ENCODE measurements at regions not wholly inside any gene's neighbourhood (a gene's known extent, or its start where the extent isn't known, plus 50 kb on each side); places are given as distances from the start of the nearest gene placed in this dataset.
A peak's percentile ranks its signal among the peaks of the same experiment; 100 is the strongest.
"Not testable (repeated sequence)": the region's sequence is repeated elsewhere in the genome, so short reads cannot be mapped to it uniquely, and the experiment has no call there.

DNA sequence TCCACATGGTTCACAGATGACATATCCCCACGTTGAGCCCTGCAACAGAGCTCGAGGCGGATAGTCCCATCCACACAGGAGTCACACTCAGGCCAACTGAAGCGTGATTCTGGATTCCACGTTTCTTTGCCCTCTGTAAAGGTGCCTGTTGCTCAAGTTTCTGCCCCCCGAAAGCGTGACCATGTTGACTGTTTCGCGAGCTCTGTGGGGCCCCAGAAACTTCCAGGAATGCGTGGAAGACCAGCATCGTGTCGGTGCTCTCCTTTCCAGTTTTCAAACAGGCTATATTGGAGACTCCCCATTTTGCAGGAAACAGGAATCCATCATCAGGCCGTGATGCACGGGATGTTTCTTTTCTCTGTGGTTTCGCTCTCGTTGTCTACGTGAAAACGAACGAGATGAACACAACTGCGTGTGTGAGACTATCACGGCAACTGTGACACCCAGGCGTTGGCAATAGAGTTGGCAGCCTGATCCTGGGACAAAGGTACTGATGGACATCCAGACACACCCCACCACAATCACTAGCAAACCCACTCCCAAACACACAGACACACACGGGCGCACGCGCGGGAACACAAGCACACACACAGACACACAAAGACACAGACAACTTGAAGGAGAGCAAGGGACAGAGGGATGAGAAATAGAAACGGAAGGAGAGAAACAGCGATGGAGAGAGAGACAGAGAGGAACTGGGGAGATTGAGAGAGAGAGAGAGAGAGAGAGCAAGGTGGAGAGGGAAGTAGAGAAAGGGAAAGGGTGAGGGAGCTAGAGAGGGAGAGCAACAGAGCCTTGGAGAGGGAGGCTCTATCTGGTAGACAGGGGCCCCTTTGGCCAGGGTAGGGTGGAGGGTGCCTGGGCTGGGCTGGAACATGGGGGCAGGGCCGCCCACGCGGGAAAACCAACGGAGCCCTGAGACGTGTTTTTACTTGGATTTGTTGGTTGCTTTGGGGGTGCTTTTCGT lies 1609.3 kb downstream of the SPATA31A7 start:
- peak; percentile 38 to 57 for DNase-seq

DNA sequence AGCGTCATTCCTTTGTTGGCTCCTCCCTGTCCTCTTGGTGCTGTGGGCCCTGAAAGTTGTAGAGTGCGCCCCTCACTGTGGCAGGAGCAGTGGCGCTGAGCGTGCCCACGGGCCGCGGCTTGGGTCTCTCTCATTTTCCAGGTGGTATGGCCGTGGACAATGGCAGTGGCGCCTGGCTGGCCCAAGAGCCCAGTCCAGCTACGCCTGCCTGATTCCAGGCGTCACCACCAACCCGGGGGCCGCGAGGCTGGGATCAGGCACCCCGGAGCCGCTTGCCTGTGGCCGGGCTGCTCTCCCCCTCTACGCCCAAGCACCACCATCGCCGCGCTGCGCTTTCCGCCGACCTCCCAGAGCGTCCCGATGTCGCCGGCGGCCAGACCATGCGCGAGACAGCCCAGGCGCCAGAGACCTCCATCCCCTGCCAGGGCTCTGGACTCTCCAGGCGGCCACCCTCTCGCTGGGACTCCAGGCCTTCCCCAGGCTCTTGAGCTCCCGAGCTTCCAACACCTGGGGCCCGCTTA lies 1610.1 kb downstream of the SPATA31A7 start:
- DNase-seq: peak in 1 of 2 donors; percentile 32

- peak; percentile 29 to 44 for DNase-seq
These were observed 1610.9 kb downstream of the SPATA31A7 start for GRCh38 chr9:62800451-62801371.

DNA sequence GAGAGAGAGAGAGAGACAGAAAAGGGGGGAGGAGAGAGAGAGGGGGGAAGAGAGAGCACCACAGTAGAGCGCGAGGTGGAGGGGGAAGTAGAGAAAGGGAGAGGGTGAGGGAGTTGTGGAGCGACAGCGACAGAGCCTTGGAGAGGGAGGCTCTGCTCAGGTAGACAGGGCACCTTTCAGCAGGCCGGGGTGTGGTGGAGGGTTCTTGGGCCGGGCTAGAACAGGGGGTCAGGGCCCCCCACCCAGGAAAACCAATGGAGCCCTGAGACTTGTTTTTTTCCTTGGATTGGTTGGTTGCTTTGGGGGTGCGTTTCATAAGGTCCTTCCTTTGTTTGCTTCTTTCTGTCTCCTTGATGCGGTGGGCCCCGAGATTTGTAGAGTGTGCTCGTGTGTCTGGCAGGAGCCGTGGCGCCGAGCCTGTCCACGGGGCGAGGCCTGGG lies 1611.6 kb downstream of the SPATA31A7 start:
- peak in 1 of 2 donors; percentile 49 for DNase-seq

DNA sequence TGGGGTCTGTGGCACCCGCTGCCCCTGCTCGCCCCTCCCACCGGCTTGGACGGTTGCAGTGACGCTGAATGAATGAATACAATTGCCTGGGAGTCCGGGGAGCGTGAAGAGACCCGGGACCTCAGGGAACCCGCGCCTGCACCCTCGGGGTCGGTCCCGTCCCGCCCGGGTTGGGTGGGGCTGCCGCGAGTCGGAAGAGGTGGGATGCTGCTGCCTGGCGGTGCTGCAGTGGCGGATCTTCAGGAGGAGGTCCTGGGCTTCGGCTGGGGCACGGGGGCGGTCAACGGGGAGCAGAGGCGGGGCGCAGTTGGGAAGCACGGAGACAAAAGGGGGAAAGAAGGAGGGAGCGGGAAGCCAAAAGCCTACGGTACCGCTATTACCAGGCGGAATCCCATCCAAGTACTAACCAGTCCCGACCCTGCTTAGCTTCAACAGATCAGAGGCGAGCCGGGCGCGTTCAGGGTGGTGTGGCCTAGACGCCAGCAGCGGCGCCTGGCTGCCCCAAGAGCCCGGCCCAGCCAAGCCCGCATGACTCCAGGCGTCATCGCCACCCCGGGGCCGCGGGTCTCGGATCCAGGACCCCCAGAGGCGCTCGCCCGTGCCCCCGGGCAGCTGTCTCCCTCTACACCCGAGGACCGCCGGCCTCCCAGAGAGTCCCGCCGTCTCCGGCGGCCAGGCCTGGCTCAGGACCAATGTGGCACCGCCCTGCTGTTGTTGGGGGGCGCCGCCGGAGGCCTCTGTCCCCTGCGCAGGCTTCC lies 1612.3 kb downstream of the SPATA31A7 start:
- peak; percentile 75 to 81 for DNase-seq

DNA sequence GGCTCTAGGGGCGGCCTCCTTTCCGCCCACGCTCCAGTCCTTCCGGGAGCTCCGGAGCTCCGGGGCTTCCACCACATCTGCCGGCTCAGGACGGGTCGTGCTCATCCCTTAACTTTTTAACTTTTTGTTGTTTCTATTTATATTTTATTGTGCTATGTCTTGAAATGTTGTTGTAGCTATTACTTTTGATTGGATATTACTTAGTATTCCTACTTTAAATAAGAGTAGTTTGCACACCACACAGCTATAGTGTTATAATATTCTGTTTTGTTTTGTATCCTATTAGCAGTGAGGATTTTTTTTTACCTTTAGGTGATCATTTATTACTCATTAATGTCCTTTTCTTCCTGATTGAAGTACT lies 1612.9 kb downstream of the SPATA31A7 start:
- not testable (repeated sequence) for DNase-seq

GRCh38 chr9:62803099-62803498 lies 1613.3 kb downstream of the SPATA31A7 start:
- not testable (repeated sequence) for DNase-seq

DNA sequence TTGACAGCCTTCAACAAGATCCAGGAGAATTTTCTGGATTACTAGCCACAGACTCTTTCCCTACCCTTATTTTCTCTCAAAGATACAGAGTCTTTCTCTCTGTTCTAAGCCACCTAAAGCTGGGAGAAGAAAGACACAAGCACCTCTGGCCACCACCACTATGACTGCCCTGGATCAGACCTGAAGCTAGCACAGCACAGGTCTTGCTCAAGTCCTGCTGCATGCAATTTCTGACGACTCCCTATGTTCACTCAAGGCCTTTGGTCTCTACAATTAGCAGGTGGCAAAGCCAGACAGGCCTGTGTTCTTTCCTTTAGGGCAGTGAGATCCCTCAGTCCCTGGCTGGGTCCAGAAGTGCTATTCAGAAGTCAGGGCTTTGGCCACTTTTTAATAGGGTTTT lies 1614.5 kb downstream of the SPATA31A7 start:
- not testable (repeated sequence) for DNase-seq

GRCh38 chr9:62807424-62807823 lies 1617.6 kb downstream of the SPATA31A7 start:
- not testable (repeated sequence) for DNase-seq

DNA sequence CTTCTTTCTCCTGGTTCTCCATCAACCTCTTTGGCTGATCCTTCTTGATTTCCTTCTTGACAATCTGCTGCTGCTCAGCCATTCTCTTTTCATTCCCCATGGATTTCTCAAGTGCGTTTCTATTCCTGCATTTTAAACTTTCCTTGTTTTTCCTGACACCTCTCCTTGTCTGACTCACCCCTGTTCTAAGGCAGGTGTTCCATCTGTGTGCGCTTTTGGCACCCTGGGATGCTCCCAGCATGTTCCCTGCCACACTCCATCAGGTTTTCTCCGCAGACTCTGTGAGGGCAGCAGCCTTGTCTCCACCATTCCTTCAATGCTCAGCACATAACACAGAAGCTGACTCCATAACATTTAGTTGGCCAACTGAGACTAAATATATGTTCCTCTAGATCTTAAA lies 1618.2 kb downstream of the SPATA31A7 start:
- DNase-seq: not testable (repeated sequence)

GRCh38 chr9:62810318-62810717 lies 1620.5 kb downstream of the SPATA31A7 start:
- DNase-seq: not testable (repeated sequence)

- DNase-seq: not testable (repeated sequence)
These were observed 1621.0 kb downstream of the SPATA31A7 start for GRCh38 chr9:62810811-62811315.

DNA sequence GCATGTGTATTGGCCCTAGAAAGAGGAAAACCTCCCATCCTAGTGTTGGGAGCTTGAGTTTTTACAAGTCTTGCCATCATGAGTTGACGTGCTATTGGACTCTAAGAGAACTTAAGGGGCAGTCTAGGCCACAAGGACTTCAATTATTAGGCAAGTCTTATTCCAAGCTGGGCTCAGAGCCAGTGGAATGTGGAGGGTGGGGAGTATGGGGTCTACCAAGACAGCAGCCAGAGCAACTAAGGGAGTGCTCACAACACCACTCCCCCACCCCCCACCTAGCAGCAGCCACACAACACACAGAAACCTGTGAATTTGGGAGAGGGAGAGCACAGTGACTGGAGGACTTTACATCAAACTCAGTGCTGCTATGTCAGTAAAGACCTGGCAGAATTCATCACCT lies 1625.6 kb downstream of the SPATA31A7 start:
- DNase-seq: not testable (repeated sequence)

DNA sequence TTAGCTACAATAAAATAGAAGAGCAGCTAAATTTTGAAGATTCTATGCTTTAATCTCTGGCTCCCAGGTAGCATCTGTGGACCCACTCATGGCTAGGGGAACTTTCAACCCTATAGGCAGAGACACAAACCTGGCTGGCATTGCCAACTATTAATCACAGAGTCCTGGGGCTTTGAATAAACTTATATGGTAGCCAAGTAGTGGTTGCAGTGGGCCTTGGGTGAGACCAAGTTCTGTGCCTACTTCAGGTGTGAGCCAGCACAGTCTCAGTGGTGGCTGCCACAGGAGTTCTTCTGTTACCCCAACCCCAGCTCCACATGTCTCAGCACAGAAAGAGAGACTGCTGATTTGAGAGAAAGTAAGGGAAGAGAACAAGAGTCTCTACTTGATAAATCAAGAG lies 1626.5 kb downstream of the SPATA31A7 start:
- DNase-seq: not testable (repeated sequence)

DNA sequence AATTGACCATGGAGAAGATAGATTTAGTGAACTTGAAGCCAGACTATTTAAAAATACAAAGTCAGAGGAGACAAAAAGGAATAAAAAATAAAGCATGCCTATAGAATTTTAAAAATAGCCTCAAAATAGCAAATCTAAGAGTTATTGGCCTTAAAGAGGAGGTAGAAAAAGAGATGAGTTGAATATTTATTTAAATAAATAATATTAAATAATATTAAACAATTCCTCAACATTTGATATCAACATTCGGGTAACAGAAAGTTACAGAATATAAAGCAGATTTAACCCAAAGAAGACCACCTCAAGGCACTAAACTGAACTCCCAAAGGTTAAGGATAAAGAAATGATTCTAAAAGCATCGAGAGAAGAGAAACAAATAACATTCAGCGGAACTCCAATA lies 1627.4 kb downstream of the SPATA31A7 start:
- not testable (repeated sequence) for DNase-seq

- DNase-seq: not testable (repeated sequence)
These were observed 1632.3 kb downstream of the SPATA31A7 start for GRCh38 chr9:62822185-62822584.

- not testable (repeated sequence) for DNase-seq
These were observed 1638.4 kb downstream of the SPATA31A7 start for GRCh38 chr9:62827957-62828907.

DNA sequence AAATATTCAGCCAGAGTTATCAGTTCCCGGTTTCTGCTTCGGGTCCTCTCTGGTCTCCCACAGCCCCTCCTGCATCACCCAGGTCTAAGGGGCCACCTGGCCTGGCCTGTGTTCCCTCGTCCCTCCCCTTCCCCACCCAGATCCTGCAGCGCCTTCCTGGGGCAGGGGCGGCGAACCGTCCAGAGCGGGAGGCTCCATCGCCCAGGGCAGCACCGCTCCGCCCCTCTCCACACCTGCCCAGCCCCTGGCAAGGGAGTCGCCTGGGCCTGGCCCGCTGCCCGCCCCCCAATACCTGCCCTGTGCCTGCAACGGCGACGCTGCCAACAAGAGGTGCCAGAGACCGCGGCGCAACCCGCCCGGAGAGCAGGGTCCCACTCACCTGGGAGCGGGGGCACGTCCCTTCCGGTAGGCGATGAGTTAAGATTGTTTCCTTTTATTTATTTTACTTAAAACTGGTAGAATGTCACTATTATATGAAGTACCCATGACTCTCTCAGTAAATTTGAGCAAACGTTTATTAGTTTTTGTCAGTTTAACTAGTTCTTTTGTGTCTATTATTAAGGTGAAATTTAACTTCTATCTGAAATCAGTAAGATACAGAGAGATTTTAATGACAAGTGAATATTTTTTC lies 1641.1 kb downstream of the SPATA31A7 start:
- DNase-seq: not testable (repeated sequence)

DNA sequence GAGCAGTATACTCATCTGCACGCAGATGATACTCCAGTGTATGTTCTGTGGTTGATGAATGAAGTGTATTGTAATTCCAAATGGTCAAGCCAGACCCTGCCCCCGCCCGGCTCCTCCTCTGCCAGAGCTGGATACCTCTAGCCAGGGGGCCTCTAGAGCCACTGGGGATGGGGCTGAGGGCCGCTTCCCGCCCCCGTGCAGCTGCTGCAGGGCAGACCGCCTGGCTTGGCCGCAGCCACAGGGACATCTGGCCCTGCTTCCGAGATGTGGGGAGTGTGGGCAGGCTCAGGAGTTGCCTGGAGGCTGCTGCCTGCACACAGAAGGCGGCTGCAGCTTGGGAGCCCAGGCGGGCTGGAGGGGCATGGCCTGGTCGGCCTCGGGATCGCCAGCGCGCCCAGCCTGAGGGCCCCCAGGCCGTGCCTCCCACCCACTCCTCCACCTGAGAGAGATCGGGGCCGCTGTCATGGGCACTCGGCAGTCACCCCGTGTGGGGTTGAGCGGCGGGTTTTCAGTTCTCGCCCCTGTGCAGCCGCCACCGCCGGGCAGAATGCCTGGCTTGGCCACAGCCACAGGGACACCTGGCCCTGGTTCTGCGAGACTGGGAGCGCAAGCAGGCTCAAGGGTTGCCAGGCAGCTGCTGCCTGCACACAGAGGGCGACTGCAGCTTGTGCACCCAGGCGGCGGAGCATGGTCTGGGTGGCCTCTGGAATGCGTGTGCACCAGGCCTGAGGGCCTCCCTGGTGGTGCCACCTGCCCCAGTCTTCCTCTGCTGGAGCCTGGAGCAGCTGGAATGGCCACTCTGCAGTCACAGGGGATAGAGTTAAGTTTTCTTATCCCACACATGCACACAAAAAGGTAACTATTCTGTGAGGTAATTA lies 1643.7 kb downstream of the SPATA31A7 start:
- DNase-seq: not testable (repeated sequence)
